Keratinocyte (primary cell): ENCODE measurements at regions not wholly inside any gene's neighbourhood (a gene's known extent, or its start where the extent isn't known, plus 50 kb on each side); places are given as distances from the start of the nearest gene placed in this dataset.

Experiments used
- DNase-seq: peaks from one replicate; pipeline ENCODE4 v3.0.0-alpha.2; 2011; ENCODE audit warnings: low read depth, missing footprints, low spot score
- FAIRE-seq: peaks from 2 replicates; lab custom pipeline; 2011; peaks lifted over from hg19 to GRCh38; lab: Jason Lieb, UNC
- H2AFZ ChIP-seq: 2 replicates; pipeline ENCODE4 v1.6.0; 2012; ENCODE audit warnings: low read length, control low read depth, inconsistent platforms; ENCODE audit not compliant: control insufficient read depth
- H3K27ac ChIP-seq: 2 replicates; pipeline ENCODE4 v1.5.1; 2011; ENCODE audit warnings: low read length; ENCODE audit not compliant: control insufficient read depth, insufficient read depth
- H3K27me3 ChIP-seq: 3 replicates; pipeline ENCODE4 v1.6.0; 2011; ENCODE audit warnings: low read length; ENCODE audit not compliant: control insufficient read depth, insufficient read depth; ENCODE audit errors: extremely low read depth
- H3K36me3 ChIP-seq, 2 experiments: 2 replicates in 1 of 2; 3 replicates in 1 of 2; pipeline ENCODE4 v1.5.1; 2011; ENCODE audit warnings: low read length in 2 of 2, mild to moderate bottlenecking in 1 of 2; ENCODE audit not compliant: control insufficient read depth in 2 of 2, insufficient read depth in 2 of 2; ENCODE audit errors: extremely low read depth in 1 of 2
- H3K4me1 ChIP-seq: 3 replicates; pipeline ENCODE4 v1.5.1; 2011; ENCODE audit warnings: low read length; ENCODE audit not compliant: control insufficient read depth, insufficient read depth; ENCODE audit errors: extremely low read depth
- H3K4me2 ChIP-seq: 3 replicates; pipeline ENCODE4 v1.6.0; 2011; ENCODE audit warnings: low read depth, low read length; ENCODE audit not compliant: control insufficient read depth, insufficient read depth; ENCODE audit errors: extremely low read depth
- H3K4me3 ChIP-seq, 3 experiments: fragments of 200-600 bp in 1 of 3; sonication (generic) in 1 of 3; 2 replicates in 2 of 3; 3 replicates in 1 of 3; pipeline ENCODE4 v1.5.1; 2011 to 2016; ENCODE audit warnings: low read length in 3 of 3, mild to moderate bottlenecking in 3 of 3, control low read depth in 2 of 3, inconsistent platforms in 1 of 3, low read depth in 1 of 3, mixed read lengths in 1 of 3, mixed run types in 1 of 3, moderate library complexity in 1 of 3; ENCODE audit not compliant: control insufficient read depth in 2 of 3, insufficient read depth in 2 of 3; ENCODE audit errors: extremely low read depth in 1 of 3
- H3K79me2 ChIP-seq: 2 replicates; pipeline ENCODE4 v1.6.0; 2012; ENCODE audit warnings: low read length; ENCODE audit not compliant: control insufficient read depth, insufficient read depth
- H3K9ac ChIP-seq: 3 replicates; pipeline ENCODE4 v1.6.0; 2011; ENCODE audit warnings: low read length; ENCODE audit not compliant: control insufficient read depth, insufficient read depth; ENCODE audit errors: extremely low read depth
- H3K9me1 ChIP-seq: 3 replicates; pipeline ENCODE4 v1.6.0; 2011; ENCODE audit warnings: low read length; ENCODE audit not compliant: control insufficient read depth, insufficient read depth; ENCODE audit errors: extremely low read depth
- H3K9me3 ChIP-seq: 2 replicates; pipeline ENCODE4 v1.5.1; 2012; ENCODE audit warnings: low read depth, low read length; ENCODE audit not compliant: control insufficient read depth
- H4K20me1 ChIP-seq: 3 replicates; pipeline ENCODE4 v1.6.0; 2011; ENCODE audit warnings: low read length; ENCODE audit not compliant: control insufficient read depth, insufficient read depth; ENCODE audit errors: extremely low read depth
- EZH2 ChIP-seq: IDR thresholded peaks from one replicate; pipeline ENCODE4 v1.6.1; 2012; ENCODE audit warnings: inconsistent platforms, mild to moderate bottlenecking, low read length, moderate library complexity
- dilution Hi-C: fragments of 300-500 bp; cut with MboI; formaldehyde crosslinking; loops from one replicate; pipeline ENCODE4 v1.7.0; 2020; ENCODE audit warnings: low sequenced_read_pairs; ENCODE audit not compliant: extremely low pct_ligation_motif_present
- TF ChIP-seq, protein P1 (sequence below), 3 experiments: IDR thresholded peaks in 1 of 3; conservative IDR thresholded peaks in 1 of 3; optimal IDR thresholded peaks in 1 of 3; 2 replicates in 2 of 3; 3 replicates in 1 of 3; pipeline versions ENCODE3 to v1.5.1; 2011; ENCODE audit warnings: low read length in 3 of 3, mild to moderate bottlenecking in 3 of 3, moderate library complexity in 2 of 3, control low read depth in 1 of 3, inconsistent platforms in 1 of 3; ENCODE audit not compliant: insufficient read depth in 2 of 3; ENCODE audit errors: extremely low read depth in 1 of 3

GRCh38 chr2:8257502-8257901 lies 424.4 kb upstream of the ID2 start:
- Histone ChIP-seq H3K79me2 (no peaks in the 10 kb centered on the region), H3K27me3 (no peaks in the 10 kb centered on the region), H3K4me2 (no peak overlapping the region), H3K9me3 (no peaks in the 10 kb centered on the region), H4K20me1 (no peaks in the 10 kb centered on the region), H3K27ac (no peak overlapping the region), H2AFZ (no peak overlapping the region), H3K9me1 (no peaks in the 10 kb centered on the region), H3K4me1 (no peaks in the 10 kb centered on the region), H3K36me3 (no peaks in the 10 kb centered on the region), H3K9ac (no peak overlapping the region), H3K4me3 (no peak overlapping the region)
- TF ChIP-seq, protein P1, sequence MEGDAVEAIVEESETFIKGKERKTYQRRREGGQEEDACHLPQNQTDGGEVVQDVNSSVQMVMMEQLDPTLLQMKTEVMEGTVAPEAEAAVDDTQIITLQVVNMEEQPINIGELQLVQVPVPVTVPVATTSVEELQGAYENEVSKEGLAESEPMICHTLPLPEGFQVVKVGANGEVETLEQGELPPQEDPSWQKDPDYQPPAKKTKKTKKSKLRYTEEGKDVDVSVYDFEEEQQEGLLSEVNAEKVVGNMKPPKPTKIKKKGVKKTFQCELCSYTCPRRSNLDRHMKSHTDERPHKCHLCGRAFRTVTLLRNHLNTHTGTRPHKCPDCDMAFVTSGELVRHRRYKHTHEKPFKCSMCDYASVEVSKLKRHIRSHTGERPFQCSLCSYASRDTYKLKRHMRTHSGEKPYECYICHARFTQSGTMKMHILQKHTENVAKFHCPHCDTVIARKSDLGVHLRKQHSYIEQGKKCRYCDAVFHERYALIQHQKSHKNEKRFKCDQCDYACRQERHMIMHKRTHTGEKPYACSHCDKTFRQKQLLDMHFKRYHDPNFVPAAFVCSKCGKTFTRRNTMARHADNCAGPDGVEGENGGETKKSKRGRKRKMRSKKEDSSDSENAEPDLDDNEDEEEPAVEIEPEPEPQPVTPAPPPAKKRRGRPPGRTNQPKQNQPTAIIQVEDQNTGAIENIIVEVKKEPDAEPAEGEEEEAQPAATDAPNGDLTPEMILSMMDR (optimal IDR thresholded peaks at IDR 0.05 in 1 of 3, IDR thresholded peaks at IDR 0.05 in 1 of 3, conservative IDR thresholded peaks at IDR 0.05 in 1 of 3; ENCODE audit: extremely low read depth in 1 of 3, insufficient read depth in 2 of 3, low read length in 3 of 3): no peak
- no peak for TF ChIP-seq EZH2
- FAIRE-seq (no peak), DNase-seq (no peak)
- dilution Hi-C loops: no loop called here

DNA sequence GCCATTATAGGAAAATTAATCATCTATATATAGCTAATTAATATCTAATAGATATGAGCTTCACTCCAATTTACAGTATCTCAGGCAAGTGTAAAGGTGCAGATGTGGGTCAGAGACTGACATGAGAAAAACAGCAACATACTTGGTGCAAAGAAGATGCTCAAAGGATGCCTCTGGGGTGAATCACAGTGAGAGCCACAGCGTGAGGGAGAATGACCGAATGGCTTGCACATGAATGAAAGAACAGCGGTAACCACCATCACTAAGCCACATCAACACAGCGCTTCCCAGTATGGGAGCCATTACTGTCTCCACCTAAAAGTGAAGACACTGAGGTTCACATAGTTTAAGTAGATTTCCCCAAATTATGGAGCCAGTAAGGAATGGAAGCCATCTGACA lies 423.4 kb upstream of the ID2 start:
- FAIRE-seq: no peak
- TF ChIP-seq, protein P1 (optimal IDR thresholded peaks at IDR 0.05 in 1 of 3, IDR thresholded peaks at IDR 0.05 in 1 of 3, conservative IDR thresholded peaks at IDR 0.05 in 1 of 3; ENCODE audit: extremely low read depth in 1 of 3, insufficient read depth in 2 of 3, low read length in 3 of 3): no peak
- no peak for TF ChIP-seq EZH2
- H3K9me1 ChIP-seq: no peaks in the 10 kb centered on the region
- dilution Hi-C loops: no loop called here
- H3K27me3 ChIP-seq: no peaks in the 10 kb centered on the region
- no peak overlapping the region for H3K27ac ChIP-seq
- no peaks in the 10 kb centered on the region for H3K9me3 ChIP-seq
- no peaks in the 10 kb centered on the region for H3K79me2 ChIP-seq
- H3K4me1 ChIP-seq: no peaks in the 10 kb centered on the region
- no peaks in the 10 kb centered on the region for H4K20me1 ChIP-seq
- no peaks in the 10 kb centered on the region for H3K36me3 ChIP-seq
- no peak overlapping the region for H3K4me2 ChIP-seq
- H3K4me3 ChIP-seq: no peak overlapping the region
- no peak for DNase-seq
- no peak overlapping the region for H2AFZ ChIP-seq
- no peak overlapping the region for H3K9ac ChIP-seq
